GM21423 (cell line): ENCODE measurements at regions not wholly inside any gene's neighbourhood (a gene's known extent, or its start where the extent isn't known, plus 50 kb on each side); places are given as distances from the start of the nearest gene placed in this dataset.
"Not testable (repeated sequence)": the region's sequence is repeated elsewhere in the genome, so short reads cannot be mapped to it uniquely, and the experiment has no call there.

Experiments
- ATAC-seq: cut with Tn5 transposase; IDR thresholded peaks from one replicate; pipeline ENCODE4 v1.9.1; 2021; ENCODE audit warnings: mild to moderate bottlenecking, moderate library complexity; ENCODE audit not compliant: unreplicated experiment

DNA sequence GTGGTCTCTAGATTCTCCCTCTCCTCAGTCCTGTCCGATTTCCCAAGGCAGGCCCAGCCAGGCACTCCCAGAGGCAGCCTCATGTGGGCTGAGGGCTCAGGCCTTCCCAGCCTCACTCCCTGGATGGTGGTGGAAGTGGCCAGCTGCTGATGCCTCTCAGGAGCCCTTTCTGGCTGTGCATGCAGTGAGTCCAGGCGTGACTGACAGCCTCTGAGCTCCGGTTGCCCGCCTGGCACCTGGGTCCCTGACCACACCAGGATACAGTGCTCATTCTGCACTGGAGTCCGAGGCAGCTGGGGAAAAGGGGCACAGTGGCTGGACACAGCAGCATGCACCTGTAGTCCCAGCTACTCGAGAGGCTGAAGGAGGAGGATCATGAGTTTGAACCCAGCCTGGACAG is 132.6 kb downstream of the CUL2 start:
- ATAC-seq = no peak

DNA sequence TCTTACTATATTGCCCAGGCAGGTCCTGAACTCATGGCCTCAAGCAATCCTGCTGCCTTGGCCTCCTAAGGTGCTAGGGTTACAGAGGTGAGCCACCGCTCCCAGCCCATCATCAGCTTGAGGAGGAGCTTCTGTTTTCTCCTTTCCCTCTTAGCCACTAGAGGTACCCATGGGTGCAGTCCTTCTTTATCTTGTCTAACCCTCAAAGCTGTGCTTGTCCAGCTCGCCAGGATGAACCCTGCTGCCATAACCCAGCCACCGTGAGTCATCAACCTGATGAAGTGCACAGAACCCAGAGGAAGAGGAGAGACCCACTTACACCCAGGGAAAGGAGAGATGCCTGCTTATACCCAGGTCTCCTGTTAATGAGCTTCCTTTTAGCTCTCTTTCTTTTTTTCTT is 133.4 kb downstream of the CUL2 start:
- ATAC-seq = no peak

DNA sequence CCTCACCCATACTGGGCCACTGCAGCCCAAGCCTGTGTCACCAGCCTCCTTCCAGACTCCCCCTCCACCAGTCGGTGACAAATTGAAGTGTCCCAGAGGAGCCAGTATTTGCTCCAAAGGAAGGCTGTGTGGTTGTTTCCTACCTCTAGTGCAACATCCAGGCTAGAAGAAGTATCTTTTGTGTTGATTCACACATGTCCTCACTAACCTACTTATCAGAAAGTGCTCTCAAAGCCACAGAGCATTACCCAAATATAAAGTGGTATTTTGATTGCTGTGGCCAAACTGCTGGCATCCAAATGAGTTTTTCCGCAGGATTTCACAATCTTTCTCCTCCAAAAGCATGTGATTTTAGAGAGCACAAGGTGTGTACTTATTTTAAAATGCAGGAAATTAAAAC is 134.8 kb downstream of the CUL2 start:
- no peak for ATAC-seq

DNA sequence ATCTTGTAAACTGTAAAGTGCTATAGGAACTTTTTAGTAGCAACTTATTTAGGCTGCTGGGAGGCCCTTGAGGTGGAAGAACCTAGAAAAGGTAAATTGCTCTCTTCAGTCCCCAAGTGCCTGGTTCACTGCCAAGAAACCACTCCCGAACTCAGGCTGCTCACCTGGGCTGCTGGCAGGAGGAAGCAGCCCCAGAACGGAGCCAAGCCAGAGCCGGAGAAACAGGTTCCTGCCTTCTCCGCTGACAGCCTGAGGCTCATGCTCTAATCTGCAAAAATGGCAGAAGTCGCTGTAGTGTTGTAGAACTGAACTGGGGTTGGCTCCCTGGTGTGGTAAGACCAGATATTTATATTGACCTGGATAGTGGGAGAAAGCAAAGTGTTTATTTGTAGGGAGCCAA is 136.0 kb downstream of the CUL2 start:
- no peak for ATAC-seq

DNA sequence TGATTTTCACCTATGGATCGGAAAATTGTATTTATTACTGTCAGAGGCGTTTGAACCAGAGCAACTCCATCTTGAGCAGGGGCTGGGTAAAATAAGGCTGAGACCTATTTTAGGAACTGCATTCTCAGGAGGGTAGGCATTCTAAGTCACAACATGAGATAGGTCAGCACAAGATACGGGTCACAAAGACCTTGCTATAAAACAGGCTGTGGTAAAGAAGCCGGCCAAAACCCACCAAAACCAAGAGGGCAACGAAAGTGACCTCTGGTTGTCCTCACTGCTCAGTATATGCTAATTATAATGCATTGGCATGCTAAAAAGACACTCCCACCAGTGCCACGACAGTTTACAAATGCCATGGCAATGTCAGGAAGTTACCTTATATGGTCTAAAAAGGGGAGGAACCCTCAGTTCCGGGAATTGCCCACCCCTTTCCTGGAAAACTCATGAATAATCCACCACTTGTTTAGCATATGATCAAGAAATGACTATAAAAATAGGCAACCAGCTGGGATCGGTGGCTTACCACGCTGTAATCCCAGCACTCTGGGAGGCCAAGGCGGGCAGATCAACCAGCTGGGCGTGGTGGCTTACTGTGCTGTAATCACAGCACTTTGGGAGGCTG is 136.3 kb upstream of the PARD3 start:
- ATAC-seq = not testable (repeated sequence)

DNA sequence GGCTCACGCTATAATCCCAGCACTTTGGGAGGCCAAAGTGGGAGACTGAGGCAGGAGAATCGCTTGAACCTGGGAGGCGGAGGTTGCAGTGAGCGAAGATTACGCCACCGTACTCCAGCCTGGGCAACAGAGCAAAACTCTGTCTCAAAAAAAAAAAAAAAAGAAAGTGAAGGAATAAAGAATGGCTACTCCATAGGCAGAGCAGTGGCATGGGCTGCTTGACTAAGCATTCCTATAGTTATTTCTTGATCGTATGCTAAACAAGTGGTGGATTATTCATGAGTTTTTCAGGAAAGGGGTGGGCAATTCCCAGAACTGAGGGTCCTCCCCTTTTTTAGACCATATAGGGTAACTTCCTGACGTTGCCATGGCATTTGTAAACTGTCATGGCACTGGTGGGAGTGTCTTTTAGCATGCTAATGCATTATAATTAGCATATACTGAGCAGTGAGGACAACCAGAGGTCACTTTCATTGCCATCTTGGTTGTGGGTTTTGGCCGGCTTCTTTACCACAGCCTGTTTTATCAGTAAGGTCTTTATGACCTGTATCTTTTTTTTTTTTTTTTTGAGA is 130.9 kb upstream of the PARD3 start:
- ATAC-seq = not testable (repeated sequence)

DNA sequence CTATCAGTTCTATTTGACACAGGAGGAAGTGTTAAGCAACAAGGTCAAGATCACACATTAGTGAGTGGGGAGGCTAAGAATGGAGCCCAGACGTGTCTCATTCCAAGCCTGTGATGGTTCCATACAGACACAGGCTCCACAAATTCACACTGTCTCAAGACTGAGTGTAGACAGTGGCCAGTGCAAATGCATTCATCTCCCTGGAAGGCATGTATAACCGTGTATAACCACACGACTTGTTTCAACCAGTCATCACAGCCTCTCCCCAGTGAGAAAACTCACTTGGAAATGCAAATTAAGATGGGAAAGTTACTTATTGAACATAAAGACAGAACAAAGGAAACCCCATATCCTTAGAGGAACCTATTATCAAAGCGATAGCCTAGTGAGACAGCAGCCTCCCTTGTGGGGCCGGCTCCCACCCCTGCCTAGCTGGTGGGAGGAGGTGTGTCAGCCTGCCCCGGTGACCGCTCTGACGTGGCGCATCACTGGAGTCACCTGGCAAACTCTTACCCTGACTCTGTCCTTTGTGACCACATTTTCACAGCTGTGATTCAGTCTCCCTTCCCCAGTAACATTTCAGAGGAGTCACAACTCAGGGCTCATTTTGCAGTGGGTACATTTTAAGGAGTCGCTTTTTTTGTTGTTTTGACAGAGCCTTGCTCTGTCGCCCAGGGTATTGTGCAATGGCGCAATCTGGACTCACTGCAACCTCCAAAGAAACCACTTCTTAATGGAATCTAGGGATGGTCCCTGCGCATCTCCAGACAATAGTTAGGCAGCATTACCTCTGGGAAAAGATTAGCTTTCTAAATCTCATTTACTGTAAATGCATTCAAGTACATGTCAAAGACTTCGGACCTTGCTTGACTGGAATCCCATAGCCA is 126.6 kb upstream of the PARD3 start:
- ATAC-seq = peak; percentile 52

DNA sequence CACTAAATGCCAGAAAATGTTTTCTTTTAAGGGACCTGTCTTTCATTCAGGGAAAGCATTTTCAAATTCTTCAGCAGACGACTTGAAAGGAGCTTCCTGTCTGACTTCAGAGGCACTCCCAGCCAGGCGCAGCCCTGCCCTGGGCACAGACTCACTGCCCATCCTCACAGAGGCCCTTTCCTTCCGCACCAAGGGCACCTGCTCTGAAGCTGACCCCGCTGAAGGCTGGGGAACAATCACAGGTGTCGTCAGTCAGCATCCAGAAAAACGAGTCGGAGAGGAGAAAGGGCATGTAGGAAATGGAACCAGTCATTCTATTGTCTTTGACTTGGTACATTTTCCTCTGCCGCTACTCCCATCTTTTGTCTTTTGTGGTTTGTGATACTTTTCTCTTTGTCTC is 125.3 kb upstream of the PARD3 start:
- ATAC-seq = no peak

DNA sequence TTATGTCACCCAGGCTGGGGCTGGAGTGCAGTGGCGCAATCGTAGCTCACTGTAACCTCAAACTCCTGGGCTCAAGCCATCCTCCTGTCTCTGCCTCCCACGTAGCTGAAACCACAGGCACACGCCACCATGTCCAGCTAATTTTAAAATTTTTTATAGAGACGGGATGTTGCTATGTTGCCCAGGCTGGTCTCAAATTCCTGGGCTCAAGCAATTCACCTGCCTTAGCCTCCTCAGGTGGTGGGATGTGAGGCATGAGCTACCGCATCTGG is 123.2 kb upstream of the PARD3 start:
- ATAC-seq = no peak

DNA sequence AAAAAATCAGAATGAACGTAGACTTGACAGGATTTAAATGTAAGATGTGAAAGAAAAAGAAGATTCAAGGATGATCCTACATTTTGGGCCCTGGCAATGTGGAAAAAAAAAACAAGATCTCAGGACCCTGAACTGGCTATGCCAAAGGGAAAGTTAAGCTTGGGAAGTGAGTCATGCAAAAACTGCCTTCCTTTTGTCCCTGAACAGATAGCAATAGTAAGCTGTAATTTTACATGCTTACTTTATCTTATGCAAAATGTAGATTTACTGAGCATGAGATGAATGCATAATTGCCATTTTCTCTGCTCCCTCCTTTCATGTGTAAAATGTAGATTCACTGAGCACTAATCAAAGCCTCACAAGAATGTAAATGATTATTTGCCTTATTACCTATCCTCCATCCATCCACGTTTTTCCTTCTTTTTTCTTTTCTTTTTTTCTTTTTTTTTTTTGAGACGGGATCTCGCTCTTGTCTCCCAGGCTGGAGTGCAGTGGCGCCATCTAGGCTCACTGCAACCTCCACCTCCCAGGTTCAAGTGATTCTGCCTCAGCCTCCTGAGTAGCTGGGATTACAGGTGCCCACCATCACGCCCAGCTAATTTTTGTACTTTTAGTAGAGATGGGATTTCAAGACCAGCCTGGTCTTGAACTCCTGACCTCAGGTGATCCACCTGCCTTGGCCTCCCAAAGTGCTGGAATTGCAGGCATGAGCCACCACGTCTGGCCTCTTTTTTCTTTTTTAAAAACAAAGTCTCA is 122.7 kb upstream of the PARD3 start:
- ATAC-seq = not testable (repeated sequence)

DNA sequence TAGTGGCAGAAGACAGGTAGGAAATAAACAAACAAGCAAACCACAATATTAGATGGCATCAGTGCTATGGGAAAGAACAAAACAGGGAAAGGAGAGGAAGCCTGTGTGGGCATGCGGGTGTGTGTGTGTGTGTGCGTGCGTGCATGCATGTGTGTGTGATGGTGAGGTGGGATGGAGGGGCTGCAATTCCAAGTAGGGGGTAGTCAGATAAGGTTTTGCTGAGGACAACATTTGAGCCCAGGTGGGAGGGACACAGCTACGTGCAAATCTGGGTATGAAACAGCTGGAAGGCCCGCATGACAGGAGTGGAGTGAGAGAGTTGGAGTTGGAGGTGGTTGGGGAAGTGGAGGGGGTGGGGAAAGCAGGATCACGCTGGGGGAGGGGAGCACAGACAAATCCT is 121.0 kb upstream of the PARD3 start:
- no peak for ATAC-seq

DNA sequence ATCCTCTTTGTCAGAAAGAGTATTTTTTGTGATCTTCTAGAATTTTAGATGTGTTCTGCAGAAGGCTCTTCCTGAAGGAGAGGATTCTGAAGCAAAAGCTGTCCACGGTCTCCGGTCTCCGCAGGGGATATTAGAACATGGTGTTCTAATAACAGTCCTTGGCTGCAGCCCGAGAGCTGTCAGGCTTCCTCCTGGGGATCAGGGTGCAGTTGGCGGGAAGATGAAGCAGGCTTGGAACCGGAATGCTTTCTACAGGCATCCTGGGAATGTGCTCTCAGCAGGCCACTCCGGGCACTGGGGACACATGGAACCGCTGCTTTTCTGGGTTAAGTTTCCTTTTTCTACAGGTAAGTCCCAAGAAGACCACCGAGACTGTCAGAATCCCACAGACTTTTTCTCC is 118.6 kb upstream of the PARD3 start:
- ATAC-seq = no peak

DNA sequence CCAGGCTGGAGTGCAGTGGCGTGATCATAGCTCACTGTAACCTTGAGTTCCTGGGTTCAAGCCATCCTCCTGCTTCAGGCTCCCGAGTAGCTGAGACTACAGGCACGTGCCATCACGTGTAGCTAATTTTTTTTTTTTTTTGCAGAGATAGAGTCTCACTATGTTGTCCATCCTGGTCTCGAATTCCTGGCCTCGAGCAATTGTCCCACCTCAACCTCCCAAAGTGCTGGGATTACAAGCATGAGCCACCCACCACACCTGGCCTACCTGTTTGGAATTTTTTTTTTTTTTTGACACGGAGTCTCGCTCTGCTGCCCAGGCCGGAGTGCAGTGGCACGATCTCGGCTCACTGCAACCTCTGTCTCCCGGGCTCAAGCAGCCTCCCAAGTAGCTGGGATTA is 117.1 kb upstream of the PARD3 start:
- ATAC-seq = no peak

DNA sequence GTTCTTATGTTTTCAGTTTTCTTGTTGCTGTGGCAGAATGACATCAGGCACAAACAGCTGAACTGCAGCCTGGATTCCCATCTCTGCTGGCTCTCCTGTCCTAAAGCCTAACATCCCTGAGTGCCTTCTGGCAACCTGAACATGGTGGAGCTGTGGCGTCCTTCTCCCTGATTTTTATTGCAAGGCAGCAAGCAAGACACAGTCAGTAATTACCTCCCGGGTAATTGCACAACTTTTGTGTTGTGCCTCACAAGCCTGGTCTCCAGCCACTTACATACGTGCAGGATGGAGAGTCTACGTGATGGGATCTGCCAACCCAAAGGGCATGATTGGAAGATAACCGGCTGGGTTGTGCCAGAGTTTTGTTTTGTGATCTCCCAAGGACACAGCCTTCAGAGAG is 116.1 kb upstream of the PARD3 start:
- no peak for ATAC-seq

DNA sequence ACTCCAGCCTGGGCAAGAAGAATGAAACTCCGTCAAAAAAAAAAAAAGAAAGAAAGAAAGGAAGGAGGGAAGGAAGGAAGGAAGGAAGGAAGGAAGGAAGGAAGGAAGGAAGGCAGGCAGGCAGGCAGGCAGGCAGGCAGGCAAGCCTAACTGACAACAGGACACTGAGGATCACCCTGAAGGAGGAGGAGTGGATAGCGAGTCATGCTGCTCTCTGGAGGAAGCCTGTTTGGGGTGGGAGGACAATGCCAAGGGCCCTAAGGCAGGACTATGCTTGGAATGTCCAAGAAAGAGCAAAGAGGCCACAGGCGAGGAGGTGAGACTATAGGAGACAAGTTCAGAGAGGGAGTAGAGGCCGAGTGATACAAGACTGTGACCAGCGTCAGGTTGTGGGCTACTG is 107.0 kb upstream of the PARD3 start:
- no peak for ATAC-seq

DNA sequence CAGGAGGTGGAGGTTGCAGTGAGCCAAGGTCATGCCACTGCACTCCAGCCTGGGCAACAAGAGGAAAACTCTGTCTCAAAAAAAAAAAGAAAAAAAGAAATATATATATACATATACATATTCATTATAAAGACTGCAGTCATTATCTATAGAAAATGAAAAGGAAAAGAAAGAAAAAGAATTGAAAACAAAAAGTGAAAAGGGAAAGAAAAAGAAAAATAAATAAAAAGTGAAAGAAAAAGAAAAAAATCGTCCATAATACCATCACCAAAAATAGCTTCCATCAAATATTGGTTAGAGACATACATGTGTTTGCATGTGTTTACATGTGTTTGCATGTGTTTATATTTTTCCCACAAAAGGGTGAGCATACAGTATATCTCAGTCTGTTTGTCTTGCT is 105.5 kb upstream of the PARD3 start:
- no peak for ATAC-seq

DNA sequence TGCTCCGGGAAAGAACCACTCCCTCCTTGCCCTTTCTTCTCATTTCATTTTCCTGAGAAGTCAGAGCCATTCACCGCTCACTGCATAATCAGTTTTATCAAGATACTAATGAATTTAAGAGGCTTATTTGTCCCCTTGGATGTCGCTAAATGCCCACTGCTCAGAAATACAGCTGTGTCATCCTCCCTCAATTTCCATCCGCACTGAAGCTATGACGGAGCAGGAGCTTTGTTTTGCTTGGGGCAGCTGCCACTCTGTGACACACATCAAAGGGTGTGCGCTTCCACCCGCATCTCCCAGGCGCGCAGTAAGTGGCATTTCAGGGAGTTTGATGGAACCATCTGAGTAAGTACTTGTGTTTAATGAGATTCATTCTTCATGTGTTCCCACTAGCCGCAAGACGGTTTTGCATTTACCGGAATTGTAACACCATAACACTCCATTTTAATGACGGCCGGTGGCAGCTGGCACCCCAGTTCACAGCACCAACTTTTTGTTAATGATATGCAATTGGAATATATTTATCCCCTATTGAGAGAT is 103.8 kb upstream of the PARD3 start:
- no peak for ATAC-seq

DNA sequence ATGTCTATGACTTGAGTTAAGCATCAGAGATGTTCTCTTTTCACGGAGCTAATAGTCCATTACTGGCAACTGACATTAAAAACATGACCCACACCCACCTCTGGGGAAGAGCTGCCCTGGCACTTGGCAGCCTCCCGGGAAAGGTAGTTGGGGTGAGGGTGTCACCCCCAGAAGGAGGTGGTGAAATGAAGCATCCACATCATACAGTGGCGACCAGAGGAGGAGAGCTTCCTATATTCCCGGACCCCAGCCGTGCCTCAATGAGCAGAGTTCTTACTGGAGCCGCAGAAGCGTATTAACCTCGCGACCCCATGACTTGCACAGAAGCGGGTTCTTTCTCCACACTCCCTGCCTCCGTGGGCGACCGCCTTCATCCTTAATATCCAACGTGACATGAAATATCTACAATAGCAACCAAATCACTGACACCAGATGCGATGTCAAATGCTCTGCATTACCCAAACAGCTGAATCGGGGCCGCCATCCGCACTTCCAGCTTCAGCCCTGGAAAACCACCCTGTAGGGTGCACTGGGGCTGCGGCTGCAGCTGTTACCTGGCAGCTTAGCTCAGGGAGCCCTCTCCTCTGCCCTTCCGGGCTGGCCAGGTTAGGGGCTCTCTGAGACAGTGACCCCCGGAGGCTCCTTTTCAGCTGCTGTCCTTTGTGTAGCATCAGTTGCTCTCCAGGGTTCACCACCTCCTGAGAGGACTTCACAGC is 103.1 kb upstream of the PARD3 start:
- no peak for ATAC-seq

DNA sequence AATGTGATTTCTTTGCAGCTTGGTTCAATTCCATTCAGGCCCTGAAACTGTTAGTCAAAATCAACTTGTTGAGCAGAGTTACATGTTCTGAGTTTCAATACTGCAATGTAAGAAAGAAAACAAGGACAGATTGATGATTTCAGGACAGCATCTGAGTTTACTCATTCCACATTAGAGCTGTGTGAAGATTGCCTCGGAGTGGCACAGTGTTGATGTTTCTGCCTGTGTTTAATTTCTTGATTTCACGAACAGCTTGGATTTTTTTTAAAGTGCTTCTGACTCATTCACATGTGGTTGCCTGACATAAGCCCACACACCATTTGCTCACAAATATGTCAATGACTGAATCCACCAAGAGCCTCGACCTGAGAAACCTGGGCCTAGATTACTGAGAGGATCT is 101.2 kb upstream of the PARD3 start:
- no peak for ATAC-seq

DNA sequence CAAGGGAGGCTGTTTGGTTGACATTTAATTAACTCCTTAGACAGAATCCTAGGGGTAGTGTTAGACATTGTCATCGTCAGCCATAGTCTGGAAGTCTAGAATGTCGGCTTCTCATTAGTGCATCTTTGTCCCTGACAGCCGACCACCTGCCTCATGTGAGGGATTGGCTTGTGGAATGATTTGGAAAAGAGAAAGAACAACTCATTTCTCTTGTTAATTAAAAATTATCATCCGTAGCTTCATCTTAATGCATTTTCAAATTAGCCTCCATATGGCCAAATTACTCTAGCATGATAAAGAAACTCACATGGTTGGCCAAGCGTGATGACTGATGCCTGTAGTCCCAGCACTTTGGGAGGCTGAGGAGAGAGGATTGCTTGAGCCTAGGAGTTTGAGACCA is 97.7 kb upstream of the PARD3 start:
- no peak for ATAC-seq

DNA sequence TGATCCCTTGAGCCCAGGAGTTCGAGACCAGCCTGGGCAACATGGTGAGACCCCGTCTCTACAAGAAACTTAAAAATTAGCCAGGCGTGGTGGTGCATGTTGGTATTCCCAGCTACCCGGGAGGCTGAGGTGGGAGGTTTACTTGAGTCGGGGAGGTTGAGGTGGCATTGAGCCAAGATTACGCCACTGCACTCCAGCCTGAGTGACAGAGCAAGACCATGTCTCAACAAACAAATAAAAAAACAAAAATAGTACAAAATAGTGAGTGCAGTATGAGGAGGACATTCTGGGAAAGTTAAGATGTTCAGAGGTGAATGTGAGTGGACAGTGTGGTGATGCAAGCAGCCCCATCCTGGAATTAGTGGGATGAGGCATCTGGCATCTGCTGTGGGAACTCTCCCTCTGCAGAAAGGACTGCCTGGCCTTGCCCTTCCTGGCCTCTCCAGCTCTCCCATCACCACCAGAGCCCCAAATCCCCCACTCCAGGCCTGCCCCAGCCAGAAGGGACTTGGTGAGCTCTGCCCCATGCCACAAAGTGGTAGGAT is 96.6 kb upstream of the PARD3 start:
- ATAC-seq = no peak
